Activated naive CD4-positive, alpha-beta T cell treated with anti-CD3 and anti-CD28 coated beads for 36 hours (primary cell): ENCODE measurements at regions not wholly inside any gene's neighbourhood (a gene's known extent, or its start where the extent isn't known, plus 50 kb on each side); places are given as distances from the start of the nearest gene placed in this dataset.

Experiments
- CTCF ChIA-PET: fragments of 350-600 bp; sonication (Branson Sonifier 250); formaldehyde crosslinking; loops from one replicate; lab custom pipeline; 2021; ENCODE audit warnings: antibody characterized with exemption; lab: Charles Lee
- DNase-seq: peaks from one replicate; pipeline ENCODE4 v3.0.0-alpha.2; 2020
- H3K27ac Mint-ChIP-seq: one replicate; pipeline ENCODE4 v1.8.0; 2021; ENCODE audit warnings: mild to moderate bottlenecking, mixed read lengths
- H3K27me3 Mint-ChIP-seq: one replicate; pipeline ENCODE4 v1.8.0; 2021; ENCODE audit warnings: low read depth, mixed read lengths
- H3K36me3 Mint-ChIP-seq: one replicate; pipeline ENCODE4 v1.8.0; 2021; ENCODE audit warnings: low read depth, mixed read lengths
- H3K4me1 Mint-ChIP-seq: one replicate; pipeline ENCODE4 v1.8.0; 2021; ENCODE audit warnings: low read depth, mixed read lengths
- H3K4me3 Mint-ChIP-seq: one replicate; pipeline ENCODE4 v1.8.0; 2021; ENCODE audit warnings: mild to moderate bottlenecking, moderate library complexity, mixed read lengths
- H3K9me3 Mint-ChIP-seq: one replicate; pipeline ENCODE4 v1.8.0; 2021; ENCODE audit warnings: mixed read lengths
- intact Hi-C: fragments of 100-400 bp; cut with micrococcal nuclease; formaldehyde crosslinking; loops from one replicate; pipeline ENCODE4 v1.15.1; 2023

DNA sequence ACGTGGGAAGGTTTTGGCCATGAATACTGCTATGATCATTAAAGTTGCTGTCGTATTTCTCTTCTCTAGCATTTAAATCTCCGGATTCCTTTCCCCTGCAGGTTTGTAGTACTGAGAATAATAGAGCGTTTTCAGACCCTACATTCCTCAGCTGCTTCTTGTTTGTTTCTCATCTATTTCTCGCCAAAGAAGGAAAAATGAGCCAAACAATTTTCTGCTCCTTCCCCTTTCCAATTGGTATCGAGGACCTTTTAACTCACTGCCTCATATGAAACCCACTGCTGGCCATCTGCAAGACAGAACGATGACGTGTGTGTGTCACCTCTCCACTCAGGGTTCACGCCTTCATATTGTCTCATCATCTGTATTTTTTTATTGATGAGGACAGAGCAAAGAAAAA, 689.4 kb upstream of the WWC1 start:
- Mint-ChIP-seq H3K27me3 (no peaks in the 10 kb centered on the region), H3K4me1 (no peaks in the 10 kb centered on the region), H3K36me3 (no peaks in the 10 kb centered on the region), H3K4me3 (no peak overlapping the region), H3K9me3 (no peaks in the 10 kb centered on the region), H3K27ac (no peak overlapping the region)
- intact Hi-C loops: no loop called here
- CTCF ChIA-PET: interaction anchor here (0.6 kb wide), 1 partner anchor 10 kb away, joined by 3 read pairs; no protein-coding TSS in a partner anchor
- no peak for DNase-seq

DNA sequence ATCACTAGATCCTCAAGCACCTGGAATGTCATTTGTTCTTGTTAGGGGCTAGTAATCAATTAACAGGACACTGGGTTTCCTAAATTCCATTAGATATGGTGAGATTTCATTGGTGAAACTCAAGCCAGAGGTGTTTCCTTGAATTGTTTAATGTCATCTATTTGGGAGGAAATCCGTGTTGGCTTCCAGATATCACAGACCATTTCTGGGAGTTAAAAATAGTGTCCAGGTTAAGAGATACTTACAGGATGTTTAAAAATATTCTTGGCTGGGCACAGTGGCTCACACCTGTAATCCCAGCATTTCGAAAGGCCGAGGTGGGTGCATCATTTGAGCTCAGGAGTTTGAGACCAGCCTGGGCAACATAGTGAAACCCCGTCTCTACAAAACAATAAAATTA, 688.3 kb upstream of the WWC1 start:
- Mint-ChIP-seq H3K27ac (no peak overlapping the region), H3K27me3 (no peaks in the 10 kb centered on the region), H3K4me3 (no peak overlapping the region), H3K4me1 (no peaks in the 10 kb centered on the region), H3K36me3 (no peaks in the 10 kb centered on the region), H3K9me3 (no peaks in the 10 kb centered on the region)
- no peak for DNase-seq
- intact Hi-C loops: no loop called here
- CTCF ChIA-PET: no interaction called here

DNA sequence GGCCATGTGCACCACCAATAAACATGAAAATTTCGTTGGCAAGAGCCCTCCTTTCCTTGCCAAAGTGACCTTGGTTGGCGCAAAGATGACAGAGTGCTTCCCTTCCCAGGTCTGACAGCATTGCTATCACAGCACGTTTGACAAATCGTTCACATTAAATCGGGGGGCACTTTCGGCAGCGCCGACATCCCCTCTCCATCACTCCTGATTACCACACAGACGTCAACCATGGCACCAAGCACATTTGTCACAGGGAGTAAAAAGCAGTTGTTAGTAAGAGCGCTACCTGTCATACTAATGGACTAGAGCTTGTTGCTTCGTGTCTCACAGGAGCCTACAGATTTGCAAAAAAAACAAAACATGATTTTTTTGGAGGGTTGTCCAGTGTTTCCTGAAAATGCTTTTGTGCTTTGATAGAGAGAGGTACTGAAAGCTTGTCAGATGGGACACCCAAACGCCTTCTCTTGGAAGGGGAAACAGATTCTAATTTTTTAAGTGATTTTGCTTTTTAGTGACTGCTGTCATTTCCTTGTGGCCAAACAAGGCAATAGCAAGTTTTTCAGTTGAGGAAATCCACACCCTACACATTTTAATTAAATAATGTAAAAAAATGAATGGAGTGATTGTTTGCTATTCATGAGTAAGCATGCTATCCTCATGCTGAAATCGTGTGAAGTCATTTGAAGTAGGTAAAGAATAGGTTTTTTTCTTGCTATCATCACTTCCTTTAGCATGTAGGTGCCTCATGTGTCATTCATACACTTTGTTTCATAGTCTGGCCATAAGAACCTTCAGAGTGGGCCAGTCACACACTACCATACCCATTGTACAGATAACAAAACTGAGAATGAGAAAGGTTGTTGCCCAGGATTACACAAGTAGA, 682.8 kb upstream of the WWC1 start:
- no peak overlapping the region for H3K4me3 Mint-ChIP-seq
- CTCF ChIA-PET: no interaction called here
- H3K27me3 Mint-ChIP-seq: no peaks in the 10 kb centered on the region
- no peaks in the 10 kb centered on the region for H3K4me1 Mint-ChIP-seq
- no peak for DNase-seq
- H3K36me3 Mint-ChIP-seq: no peaks in the 10 kb centered on the region
- H3K27ac Mint-ChIP-seq: no peak overlapping the region
- intact Hi-C loops: no loop called here
- peaks cover 2% of the 10 kb centered on the region for H3K9me3 Mint-ChIP-seq

DNA sequence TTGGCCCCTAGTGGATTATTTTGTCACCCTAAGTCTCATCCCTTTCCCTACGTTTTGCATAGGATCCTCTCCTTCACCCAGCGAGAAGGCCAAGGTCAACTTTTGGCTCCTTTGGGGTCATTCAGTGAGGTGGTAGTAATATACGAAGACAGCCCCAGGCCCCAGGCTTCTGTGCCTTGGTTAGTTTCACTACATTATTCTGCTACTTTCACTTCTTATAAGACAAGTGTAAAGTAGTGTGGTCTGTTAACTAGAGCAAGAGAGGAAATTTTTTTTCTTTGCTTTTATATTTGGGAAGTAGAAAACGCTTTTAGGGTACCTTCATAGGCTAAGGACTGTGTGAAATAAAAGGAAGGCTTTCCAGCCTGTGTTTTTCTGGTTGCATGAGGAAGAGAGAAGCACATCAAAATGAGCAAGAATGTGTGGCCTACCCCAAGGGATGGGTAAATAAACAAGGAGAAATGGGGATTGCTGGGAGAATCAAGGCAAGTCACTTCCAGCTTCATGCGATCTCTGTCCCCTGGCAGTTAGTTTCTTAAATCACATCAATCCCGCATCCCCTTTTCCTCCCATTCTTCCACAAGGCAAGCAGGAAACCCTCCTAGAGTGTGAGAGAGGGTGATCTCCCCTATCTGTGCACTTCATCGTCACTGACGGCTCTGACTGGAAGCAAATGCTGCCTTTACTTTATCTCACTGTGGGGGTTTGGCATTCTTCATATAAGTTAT, 677.0 kb upstream of the WWC1 start:
- intact Hi-C loops: no loop called here
- no peak overlapping the region for H3K27ac Mint-ChIP-seq
- H3K9me3 Mint-ChIP-seq: no peaks in the 10 kb centered on the region
- CTCF ChIA-PET: no interaction called here
- no peaks in the 10 kb centered on the region for H3K4me1 Mint-ChIP-seq
- DNase-seq: no peak
- no peaks in the 10 kb centered on the region for H3K36me3 Mint-ChIP-seq
- no peak overlapping the region for H3K4me3 Mint-ChIP-seq
- H3K27me3 Mint-ChIP-seq: no peaks in the 10 kb centered on the region

DNA sequence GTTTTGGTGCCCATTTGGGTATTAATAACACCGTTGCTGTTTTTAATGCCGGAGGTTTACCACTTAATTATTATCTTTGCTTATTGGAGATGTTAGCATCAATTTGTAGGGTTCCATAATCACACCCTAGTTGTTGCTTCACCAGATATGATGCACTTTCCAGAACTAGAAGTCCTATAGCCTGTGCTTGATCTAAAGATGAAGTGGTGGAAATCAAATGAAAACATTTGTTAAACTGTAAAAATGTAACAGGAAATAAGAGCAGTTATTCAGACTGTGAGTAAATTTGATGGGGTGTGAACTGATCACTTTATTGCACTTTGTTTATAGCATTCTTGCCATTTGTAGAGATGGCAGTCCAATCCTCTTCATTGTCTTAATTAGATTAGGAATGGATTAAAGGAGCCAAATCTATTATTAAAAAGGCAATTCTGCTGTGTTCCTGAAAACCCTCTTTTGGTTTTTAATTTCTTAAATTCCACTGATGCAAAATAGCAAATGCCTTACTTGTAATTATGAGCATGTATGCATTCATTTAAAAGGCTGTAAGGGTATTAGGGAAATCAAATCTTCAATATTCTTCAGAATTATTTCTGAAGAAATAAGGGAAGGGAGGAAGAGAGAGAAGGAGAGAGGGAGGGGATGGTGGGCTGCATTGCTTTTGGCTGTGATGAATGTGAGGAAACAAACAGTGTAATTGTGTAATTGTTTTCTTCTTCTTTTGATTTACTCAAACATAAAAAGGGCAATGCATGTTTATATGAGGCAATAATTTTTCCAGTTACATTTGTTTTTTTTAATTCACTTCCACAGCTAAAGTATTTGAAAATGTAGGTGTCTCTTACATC, 675.2 kb upstream of the WWC1 start:
- Mint-ChIP-seq H3K36me3 (no peaks in the 10 kb centered on the region), H3K27ac (no peak overlapping the region), H3K4me3 (no peak overlapping the region), H3K4me1 (no peaks in the 10 kb centered on the region), H3K9me3 (no peaks in the 10 kb centered on the region), H3K27me3 (no peaks in the 10 kb centered on the region)
- no peak for DNase-seq
- intact Hi-C loops: no loop called here
- CTCF ChIA-PET: no interaction called here

DNA sequence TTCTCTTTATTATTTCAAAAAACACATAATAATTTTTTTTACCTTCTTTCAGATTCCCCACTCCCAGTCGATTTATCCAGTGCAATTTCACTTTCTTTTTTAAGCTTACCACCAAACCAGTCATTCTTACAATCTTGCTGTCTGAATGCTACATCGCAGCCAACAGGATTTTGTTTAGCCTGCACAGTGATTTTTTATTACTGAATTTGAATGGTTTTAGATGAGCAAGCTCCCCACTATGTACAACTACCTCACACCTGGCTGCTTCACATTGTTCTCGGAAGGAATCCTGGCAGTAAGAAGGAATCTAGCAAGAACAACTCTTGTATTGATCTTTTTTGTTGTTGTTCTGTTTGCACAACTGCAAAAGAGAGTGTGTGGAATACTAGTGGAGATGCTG, 668.1 kb upstream of the WWC1 start:
- CTCF ChIA-PET: no interaction called here
- Mint-ChIP-seq H3K27me3 (no peaks in the 10 kb centered on the region), H3K9me3 (no peaks in the 10 kb centered on the region), H3K4me3 (no peak overlapping the region), H3K4me1 (no peaks in the 10 kb centered on the region), H3K36me3 (no peaks in the 10 kb centered on the region), H3K27ac (no peak overlapping the region)
- DNase-seq: no peak
- intact Hi-C loops: no loop called here

DNA sequence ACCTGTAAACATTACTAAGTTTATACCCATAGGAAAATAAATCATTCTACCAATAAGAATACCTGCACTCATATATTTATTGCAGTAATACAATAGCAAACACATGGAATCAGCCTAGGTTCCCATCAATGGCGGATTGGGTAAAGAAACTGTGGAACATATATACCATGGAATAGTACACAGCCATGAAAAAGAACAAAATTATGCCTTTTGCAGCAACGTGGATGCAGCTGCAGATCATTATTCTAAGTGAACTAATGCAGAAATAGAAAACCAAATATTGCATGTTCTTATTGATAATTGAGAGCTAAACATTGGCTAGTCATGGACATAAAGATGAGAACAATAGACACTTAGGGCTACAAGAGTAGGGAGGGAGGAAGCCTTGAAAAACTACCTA, 667.4 kb upstream of the WWC1 start:
- Mint-ChIP-seq H3K4me3 (no peak overlapping the region), H3K27ac (no peak overlapping the region), H3K9me3 (no peaks in the 10 kb centered on the region), H3K27me3 (no peaks in the 10 kb centered on the region), H3K36me3 (no peaks in the 10 kb centered on the region), H3K4me1 (no peaks in the 10 kb centered on the region)
- CTCF ChIA-PET: no interaction called here
- intact Hi-C loops: no loop called here
- DNase-seq: no peak

DNA sequence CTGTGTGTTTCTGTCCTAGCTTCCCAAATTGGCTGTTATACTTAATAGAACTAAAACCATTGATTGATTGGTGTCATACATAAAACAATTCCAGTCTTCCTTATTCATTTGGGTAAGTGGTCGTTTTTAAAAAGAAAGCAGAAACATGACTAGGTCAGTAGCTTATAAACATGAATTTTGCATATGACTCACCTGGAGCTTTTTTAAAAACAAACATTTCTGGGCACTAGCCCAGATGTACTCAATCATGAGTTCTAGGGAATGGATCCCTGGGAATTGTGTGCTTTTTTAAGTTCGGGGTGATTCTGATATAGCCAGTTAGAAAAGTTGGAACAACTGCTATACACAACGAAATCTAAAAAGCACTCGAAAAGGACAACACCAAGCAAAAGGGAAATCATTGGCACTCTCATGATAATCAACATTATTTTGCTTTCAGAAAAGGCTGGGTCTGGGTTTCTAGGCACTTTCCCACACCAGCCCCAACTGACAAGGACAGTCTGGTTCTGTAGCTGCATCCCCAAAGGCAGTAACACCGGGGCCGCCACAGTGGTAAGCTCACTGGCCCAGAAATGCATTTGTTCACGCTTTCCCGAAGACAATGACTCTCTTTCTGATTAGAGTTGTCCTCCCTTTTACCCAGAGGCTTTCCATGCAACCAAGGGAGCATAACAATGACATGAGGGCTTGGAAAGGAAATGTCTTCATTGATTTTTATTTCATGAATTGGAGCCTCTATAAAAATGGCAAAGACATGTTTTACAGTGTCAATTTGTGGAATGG, 664.9 kb upstream of the WWC1 start:
- intact Hi-C loops: no loop called here
- H3K9me3 Mint-ChIP-seq: no peaks in the 10 kb centered on the region
- DNase-seq: no peak
- no peaks in the 10 kb centered on the region for H3K27me3 Mint-ChIP-seq
- H3K4me1 Mint-ChIP-seq: no peaks in the 10 kb centered on the region
- no peak overlapping the region for H3K27ac Mint-ChIP-seq
- no peaks in the 10 kb centered on the region for H3K36me3 Mint-ChIP-seq
- CTCF ChIA-PET: no interaction called here
- H3K4me3 Mint-ChIP-seq: no peak overlapping the region

DNA sequence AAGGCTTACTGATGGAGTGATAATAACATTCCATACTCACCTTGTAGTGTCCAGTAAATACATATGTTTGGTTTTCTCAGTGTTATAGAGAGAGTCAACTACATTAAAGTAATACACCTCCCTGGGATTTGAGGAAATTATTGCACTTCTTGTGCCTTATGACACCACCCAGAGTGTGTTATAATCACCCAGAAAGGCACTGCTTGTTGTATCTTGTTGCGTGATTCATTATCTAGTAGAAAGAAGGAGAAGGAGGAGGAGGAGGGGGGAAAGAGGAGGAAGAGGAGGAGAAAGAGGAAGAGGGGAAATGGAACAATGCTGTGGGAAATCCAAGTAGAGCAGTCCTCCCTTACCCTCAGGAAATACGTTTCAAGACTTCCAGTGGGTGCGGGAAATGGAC, 661.8 kb upstream of the WWC1 start:
- intact Hi-C loops: no loop called here
- no peaks in the 10 kb centered on the region for H3K9me3 Mint-ChIP-seq
- no peaks in the 10 kb centered on the region for H3K27me3 Mint-ChIP-seq
- no peak overlapping the region for H3K27ac Mint-ChIP-seq
- H3K4me1 Mint-ChIP-seq: no peaks in the 10 kb centered on the region
- no peak for DNase-seq
- H3K36me3 Mint-ChIP-seq: no peaks in the 10 kb centered on the region
- CTCF ChIA-PET: no interaction called here
- H3K4me3 Mint-ChIP-seq: no peak overlapping the region

DNA sequence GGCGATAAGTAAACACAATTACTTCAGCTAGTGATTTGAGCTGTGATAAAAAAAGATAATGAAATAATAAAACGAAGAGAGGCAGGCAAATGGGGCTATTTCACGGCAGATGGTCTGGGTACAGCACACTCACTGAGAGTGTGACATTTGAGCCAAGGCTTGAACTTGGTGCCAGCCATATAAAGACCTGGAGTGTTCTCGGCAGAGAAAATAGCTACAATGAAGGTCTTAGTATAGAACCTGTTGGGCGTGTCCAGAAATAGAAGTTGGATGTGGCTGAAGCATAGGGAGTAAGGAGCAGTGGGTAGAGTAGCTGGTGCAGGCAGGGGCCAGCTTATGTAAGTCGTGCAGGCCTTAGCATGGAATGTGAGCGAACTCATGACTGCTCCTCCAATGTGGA, 660.3 kb upstream of the WWC1 start:
- H3K9me3 Mint-ChIP-seq: no peaks in the 10 kb centered on the region
- no peak for DNase-seq
- no peaks in the 10 kb centered on the region for H3K36me3 Mint-ChIP-seq
- H3K27ac Mint-ChIP-seq: no peak overlapping the region
- intact Hi-C loops: no loop called here
- CTCF ChIA-PET: no interaction called here
- H3K4me3 Mint-ChIP-seq: no peak overlapping the region
- no peaks in the 10 kb centered on the region for H3K27me3 Mint-ChIP-seq
- no peaks in the 10 kb centered on the region for H3K4me1 Mint-ChIP-seq

DNA sequence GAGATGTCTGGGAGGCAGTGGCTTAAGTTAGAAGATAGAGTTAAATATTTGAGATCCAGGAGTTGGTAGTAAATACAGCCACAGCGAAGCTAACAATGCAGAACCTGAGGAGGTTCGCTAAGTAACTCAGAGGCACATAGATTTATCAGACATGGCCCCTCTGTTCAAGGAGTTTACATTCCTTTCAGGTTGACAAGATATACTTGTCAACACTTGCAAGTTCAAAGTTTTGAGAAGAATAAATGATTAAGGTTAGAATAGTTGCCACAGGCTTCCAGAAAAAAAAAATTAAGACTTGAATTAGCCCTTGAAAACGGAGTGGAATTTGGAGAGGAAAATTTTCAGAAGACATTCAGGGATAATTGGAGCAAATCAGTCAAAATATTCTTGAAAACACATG, 658.3 kb upstream of the WWC1 start:
- intact Hi-C loops: no loop called here
- Mint-ChIP-seq H3K4me3 (no peak overlapping the region), H3K36me3 (no peaks in the 10 kb centered on the region), H3K4me1 (no peaks in the 10 kb centered on the region), H3K9me3 (no peaks in the 10 kb centered on the region), H3K27me3 (no peaks in the 10 kb centered on the region), H3K27ac (no peak overlapping the region)
- CTCF ChIA-PET: no interaction called here
- no peak for DNase-seq

DNA sequence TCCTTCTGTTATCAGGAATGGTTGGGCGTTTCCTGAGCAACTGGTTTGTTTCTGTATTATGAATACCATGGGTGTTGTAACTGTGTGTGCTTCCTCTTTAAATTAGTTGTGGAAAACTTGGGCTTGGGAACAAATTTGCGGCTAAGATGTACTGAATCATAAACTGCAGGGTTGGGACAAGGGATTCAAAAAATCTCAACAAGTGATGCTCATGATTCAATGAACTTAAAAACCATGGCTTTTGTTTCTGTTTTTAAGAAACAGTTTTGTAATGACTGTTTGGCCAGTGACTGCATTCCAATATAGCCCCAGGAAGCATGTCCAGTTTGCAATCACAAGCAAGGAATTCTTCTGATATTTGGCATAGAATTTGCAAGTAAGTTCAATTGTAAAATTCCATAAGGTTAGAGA, 657.5 kb upstream of the WWC1 start:
- intact Hi-C loops: no loop called here
- H3K27ac Mint-ChIP-seq: no peak overlapping the region

More for the DNA sequence above, 657.5 kb upstream of the WWC1 start:
- Mint-ChIP-seq H3K9me3 (no peaks in the 10 kb centered on the region), H3K36me3 (no peaks in the 10 kb centered on the region), H3K4me3 (no peak overlapping the region), H3K4me1 (no peaks in the 10 kb centered on the region), H3K27me3 (no peaks in the 10 kb centered on the region)
- no peak for DNase-seq
- CTCF ChIA-PET: no interaction called here
